Fibroblast of villous mesenchyme (primary cell): ENCODE measurements at regions not wholly inside any gene's neighbourhood (a gene's known extent, or its start where the extent isn't known, plus 50 kb on each side); places are given as distances from the start of the nearest gene placed in this dataset.

ENCODE experiments used
- DNase-seq: peaks from one replicate; pipeline ENCODE4 v3.0.0-alpha.2; 2010; ENCODE audit warnings: low read depth
- H3K4me3 ChIP-seq: 2 replicates; pipeline ENCODE4 v1.5.1; 2011; ENCODE audit warnings: low read depth, mild to moderate bottlenecking, low read length
- TF ChIP-seq, protein P1 (sequence below): IDR thresholded peaks from 2 replicates; pipeline ENCODE4 v1.5.1; 2012; ENCODE audit warnings: low read depth, mild to moderate bottlenecking, low read length; ENCODE audit not compliant: insufficient read depth

DNA sequence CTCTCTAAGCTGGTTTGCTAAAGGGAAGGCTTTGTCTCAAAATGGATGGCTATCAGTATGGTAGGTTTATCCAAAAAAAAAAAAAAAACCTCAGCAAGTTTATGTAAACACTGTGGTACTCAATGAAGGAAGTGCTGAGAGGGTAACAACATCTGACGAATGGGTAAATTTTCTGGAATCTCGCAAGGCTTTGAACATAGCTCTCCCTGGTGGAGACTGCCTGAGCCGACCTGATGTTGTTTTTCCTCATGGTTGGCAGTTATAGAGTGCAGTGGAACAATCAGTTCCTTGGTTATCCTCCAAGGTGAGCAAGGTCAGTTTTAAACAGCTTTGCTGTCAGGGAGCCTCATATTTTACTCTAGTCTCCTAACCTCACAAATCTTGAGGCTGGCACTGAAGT lies 94.6 kb downstream of the ZPLD1 start:
- TF ChIP-seq, protein P1, sequence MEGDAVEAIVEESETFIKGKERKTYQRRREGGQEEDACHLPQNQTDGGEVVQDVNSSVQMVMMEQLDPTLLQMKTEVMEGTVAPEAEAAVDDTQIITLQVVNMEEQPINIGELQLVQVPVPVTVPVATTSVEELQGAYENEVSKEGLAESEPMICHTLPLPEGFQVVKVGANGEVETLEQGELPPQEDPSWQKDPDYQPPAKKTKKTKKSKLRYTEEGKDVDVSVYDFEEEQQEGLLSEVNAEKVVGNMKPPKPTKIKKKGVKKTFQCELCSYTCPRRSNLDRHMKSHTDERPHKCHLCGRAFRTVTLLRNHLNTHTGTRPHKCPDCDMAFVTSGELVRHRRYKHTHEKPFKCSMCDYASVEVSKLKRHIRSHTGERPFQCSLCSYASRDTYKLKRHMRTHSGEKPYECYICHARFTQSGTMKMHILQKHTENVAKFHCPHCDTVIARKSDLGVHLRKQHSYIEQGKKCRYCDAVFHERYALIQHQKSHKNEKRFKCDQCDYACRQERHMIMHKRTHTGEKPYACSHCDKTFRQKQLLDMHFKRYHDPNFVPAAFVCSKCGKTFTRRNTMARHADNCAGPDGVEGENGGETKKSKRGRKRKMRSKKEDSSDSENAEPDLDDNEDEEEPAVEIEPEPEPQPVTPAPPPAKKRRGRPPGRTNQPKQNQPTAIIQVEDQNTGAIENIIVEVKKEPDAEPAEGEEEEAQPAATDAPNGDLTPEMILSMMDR, result peak; percentile 59
- no peak overlapping the region for H3K4me3 ChIP-seq
- DNase-seq, result peak; percentile 37

DNA sequence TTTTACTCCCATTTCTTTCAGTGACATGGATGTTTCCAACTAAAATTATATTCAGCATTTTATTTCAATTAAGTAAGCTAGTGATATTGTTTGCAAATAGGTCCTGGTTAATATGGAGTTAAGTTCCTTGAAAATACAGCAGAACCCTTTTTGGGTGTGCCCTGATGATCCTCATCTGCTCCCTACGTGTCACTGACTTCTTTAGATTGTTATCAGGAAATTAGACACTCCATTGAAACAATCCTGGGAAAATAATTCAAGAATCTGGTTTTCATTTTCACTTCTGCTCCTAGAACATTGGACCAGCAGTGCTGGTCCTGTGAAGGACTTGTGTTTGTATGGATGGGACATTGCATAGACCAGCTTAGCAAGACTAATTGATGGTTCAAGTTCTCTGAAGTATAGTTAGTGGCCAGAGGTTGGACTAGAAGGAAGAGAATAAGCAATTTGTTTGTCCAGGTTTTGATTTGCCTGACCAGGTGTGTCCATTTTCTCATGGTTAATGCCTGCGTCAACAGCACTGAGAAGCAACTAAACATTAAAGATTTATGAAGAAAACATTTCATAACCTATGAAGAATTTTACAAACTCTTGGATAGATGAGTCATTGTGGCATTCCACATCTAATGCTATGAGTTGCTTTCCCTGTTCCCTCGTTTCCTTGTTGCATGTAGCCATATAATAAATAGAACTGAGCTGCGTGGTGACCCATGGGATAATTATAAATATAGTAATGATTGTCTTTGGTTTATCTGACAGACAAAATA lies 95.8 kb downstream of the ZPLD1 start:
- TF ChIP-seq, protein P1, result no peak
- no peak overlapping the region for H3K4me3 ChIP-seq
- DNase-seq, result peak; percentile 72

DNA sequence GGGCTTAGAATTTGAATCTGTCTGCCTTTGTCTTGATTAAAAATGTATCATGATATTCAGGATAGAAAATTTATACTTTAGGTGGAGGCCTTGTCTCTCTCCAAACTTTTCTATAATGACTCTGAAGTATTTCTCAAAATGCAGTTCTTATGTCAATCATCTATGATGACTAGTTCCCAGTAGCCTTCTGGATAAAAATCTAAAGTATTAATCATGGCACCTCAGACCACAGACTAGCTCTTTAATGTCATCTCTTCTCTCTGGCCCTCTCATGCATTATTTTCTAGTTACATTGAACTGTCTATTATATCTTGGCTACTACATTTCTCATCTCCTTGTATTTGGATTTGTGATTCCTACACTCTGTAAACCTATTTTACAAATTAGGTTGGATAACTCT lies 96.9 kb downstream of the ZPLD1 start:
- H3K4me3 ChIP-seq, result no peak overlapping the region
- TF ChIP-seq, protein P1, result no peak
- DNase-seq, result no peak

DNA sequence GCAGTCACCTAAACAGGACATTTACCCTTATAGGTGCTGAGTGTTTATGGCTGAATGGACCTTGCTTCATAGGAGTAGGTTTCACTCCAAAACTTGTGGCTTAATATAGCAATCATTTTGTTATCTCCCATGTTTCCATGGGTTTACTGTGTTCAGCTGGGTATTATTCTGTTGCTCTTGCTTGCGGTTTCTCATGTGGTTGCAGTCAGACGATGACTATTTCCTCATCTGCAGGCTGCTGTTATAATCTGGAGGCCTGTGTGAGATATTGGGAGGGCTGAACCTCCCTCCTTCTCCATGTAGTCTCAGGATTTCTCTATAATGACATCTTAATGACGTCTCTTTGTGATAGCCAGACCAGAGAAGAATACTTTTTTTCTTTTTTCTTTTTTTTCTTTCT lies 98.1 kb downstream of the ZPLD1 start:
- TF ChIP-seq, protein P1, result no peak
- peak; percentile 67 for DNase-seq

DNA sequence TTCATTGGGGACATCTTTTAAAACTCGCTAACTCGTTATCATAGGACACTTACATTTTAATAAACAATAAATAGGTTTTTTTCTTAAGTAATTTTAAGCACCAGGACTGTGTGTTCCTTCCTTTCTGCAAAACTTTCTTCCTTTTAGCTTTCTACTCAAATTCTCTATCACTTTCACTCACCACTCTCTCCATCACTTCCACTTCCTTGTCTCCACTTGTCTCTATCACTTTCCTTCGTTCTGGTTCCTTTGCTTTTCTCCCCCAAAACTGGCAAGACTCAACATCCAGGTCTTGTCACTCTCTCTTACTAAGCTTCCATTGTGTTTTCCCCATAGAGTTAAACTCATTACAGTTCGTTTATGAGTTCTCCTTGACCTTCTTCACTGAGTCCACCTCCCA lies 99.0 kb downstream of the ZPLD1 start:
- DNase-seq, result no peak
- TF ChIP-seq, protein P1, result no peak
- H3K4me3 ChIP-seq, result no peak overlapping the region

More for the DNA sequence above, 98.1 kb downstream of the ZPLD1 start:
- no peak overlapping the region for H3K4me3 ChIP-seq

DNA sequence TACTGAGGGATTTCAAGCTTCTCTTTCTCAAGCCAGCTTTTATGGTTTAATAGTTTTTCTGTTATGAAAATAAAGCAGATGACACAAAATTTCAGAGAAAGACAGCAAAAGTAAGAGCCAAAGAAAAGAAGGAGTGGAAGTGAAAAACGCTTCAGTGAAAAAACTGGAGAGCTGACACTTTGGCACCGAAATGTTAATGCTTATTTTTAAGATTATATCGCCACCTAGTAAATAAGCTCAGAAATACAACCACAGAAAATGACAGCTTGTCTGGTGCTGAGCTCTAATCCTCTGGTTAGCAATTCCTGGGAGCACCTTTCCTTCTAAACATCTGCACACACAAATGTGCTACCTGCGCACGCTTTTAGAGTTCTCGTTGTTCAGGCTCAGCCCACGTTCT lies 101.6 kb downstream of the ZPLD1 start:
- peak; percentile 46 for DNase-seq
- H3K4me3 ChIP-seq, result no peak overlapping the region
- TF ChIP-seq, protein P1, result peak; percentile 47

DNA sequence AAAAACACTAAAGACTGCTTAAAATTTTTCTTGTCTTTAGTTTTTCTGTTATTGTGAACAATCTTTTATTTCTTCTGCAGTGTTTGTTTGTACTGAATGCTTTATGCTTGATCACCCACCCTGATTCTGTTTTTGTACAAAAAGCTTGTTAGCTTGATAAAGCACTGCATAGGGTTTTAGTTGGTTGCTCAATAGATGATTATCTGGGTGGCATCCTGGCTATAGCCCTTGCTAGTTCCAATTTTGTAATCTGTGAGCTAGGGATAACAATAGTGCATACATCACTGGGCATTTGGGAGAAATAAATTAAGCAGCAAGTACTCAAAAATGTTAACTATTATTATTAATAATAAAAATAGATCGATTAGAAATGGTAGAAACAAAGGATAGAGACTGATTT lies 102.3 kb downstream of the ZPLD1 start:
- DNase-seq, result no peak
- H3K4me3 ChIP-seq, result no peak overlapping the region
- TF ChIP-seq, protein P1, result no peak
